IMR-90 (cell line): ENCODE measurements at regions not wholly inside any gene's neighbourhood (a gene's known extent, or its start where the extent isn't known, plus 50 kb on each side); places are given as distances from the start of the nearest gene placed in this dataset.

Experiments
- ATAC-seq: fragments of 200-7000 bp; cut with Tn5 transposase; 2 replicates; pipeline ENCODE4 v1.9.1; 2020; ENCODE audit warnings: low read depth, mild to moderate bottlenecking, moderate library complexity
- BruUV-seq: library from RNA; stranded (reverse); fragments of 400-500 nt; replicated peaks from 2 replicates; lab custom pipeline; 2021; lab: Mats Ljungman, UMichigan
- CTCF ChIA-PET: fragments of 300-600 bp; formaldehyde crosslinking; extraction: SDS; loops from one replicate; lab custom pipeline; 2021; ENCODE audit warnings: antibody characterized with exemption; lab: Yijun Ruan, JAX
- POLR2A ChIA-PET: fragments of 300-600 bp; sonication (Branson Sonifier 250); formaldehyde crosslinking; loops from one replicate; lab custom pipeline; 2022; ENCODE audit warnings: antibody characterized with exemption; ENCODE audit not compliant: unreplicated experiment; lab: Charles Lee
- DNase-seq: peaks from one replicate; pipeline ENCODE4 v3.0.0; 2013
- H2AFZ ChIP-seq: replicated peaks from 2 replicates; pipeline ENCODE3; 2013; ENCODE audit warnings: low read length, mild to moderate bottlenecking; ENCODE audit not compliant: poor library complexity
- H2AK5ac ChIP-seq: 2 replicates; pipeline ENCODE4 v1.6.1; 2013; ENCODE audit warnings: low read depth, low read length, inconsistent platforms
- H2AK9ac ChIP-seq: replicated peaks from 2 replicates; pipeline ENCODE3; 2013; ENCODE audit warnings: mild to moderate bottlenecking, low read depth, low read length, moderate library complexity; ENCODE audit not compliant: poor library complexity
- H2BK120ac ChIP-seq: 2 replicates; pipeline ENCODE4 v1.6.1; 2013; ENCODE audit warnings: low read depth, low read length, inconsistent platforms
- H2BK15ac ChIP-seq: 3 replicates; pipeline ENCODE4 v1.6.1; 2013; ENCODE audit warnings: low read depth, low read length, inconsistent platforms
- H2BK20ac ChIP-seq: 2 replicates; pipeline ENCODE4 v1.6.1; 2013; ENCODE audit warnings: low read depth, mild to moderate bottlenecking, inconsistent platforms, low read length, moderate library complexity
- H2BK5ac ChIP-seq: 2 replicates; pipeline ENCODE4 v1.6.1; 2013; ENCODE audit warnings: mild to moderate bottlenecking, low read depth, low read length, inconsistent platforms; ENCODE audit not compliant: poor library complexity, severe bottlenecking
- H3K14ac ChIP-seq: replicated peaks from 2 replicates; pipeline ENCODE4 v1.6.1; 2013; ENCODE audit warnings: low read depth, low read length, inconsistent platforms
- H3K18ac ChIP-seq: 2 replicates; pipeline ENCODE4 v1.6.1; 2013; ENCODE audit warnings: low read depth, low read length, control low read depth
- H3K23ac ChIP-seq: 2 replicates; pipeline ENCODE4 v1.6.1; 2013; ENCODE audit warnings: low read depth, low read length, inconsistent platforms
- H3K27ac ChIP-seq: 2 replicates; pipeline ENCODE4 v1.5.1; 2013; ENCODE audit warnings: mild to moderate bottlenecking, control low read depth, low read length; ENCODE audit not compliant: insufficient read depth
- H3K27me3 ChIP-seq: 2 replicates; pipeline ENCODE4 v1.6.1; 2013; ENCODE audit warnings: low read length; ENCODE audit not compliant: control insufficient read depth, insufficient read depth
- H3K36me3 ChIP-seq: 2 replicates; pipeline ENCODE4 v1.6.1; 2013; ENCODE audit warnings: low read length, mixed read lengths; ENCODE audit not compliant: control insufficient read depth, insufficient read depth
- H3K4ac ChIP-seq: 2 replicates; pipeline ENCODE4 v1.6.1; 2013; ENCODE audit warnings: low read depth, low read length, inconsistent platforms
- H3K4me1 ChIP-seq: 2 replicates; pipeline ENCODE4 v1.6.1; 2013; ENCODE audit warnings: low read length, mixed read lengths; ENCODE audit not compliant: control insufficient read depth, insufficient read depth
- H3K4me2 ChIP-seq: 2 replicates; pipeline ENCODE4 v1.6.1; 2013; ENCODE audit warnings: low read depth, mild to moderate bottlenecking, control low read depth, low read length, moderate library complexity
- H3K4me3 ChIP-seq: 2 replicates; pipeline ENCODE4 v1.5.1; 2013; ENCODE audit warnings: low read depth, mild to moderate bottlenecking, control low read depth, low read length, moderate library complexity; ENCODE audit not compliant: insufficient read depth
- H3K56ac ChIP-seq: 2 replicates; pipeline ENCODE4 v1.6.1; 2013; ENCODE audit warnings: low read length, inconsistent platforms; ENCODE audit not compliant: insufficient read depth; ENCODE audit errors: extremely low read depth
- H3K79me1 ChIP-seq, 2 experiments: 2 replicates each; pipeline ENCODE4 v1.6.1; 2013; ENCODE audit warnings: low read length in 2 of 2, inconsistent platforms in 1 of 2, low read depth in 1 of 2
- H3K9ac ChIP-seq: 2 replicates; pipeline ENCODE4 v1.6.1; 2013; ENCODE audit warnings: low read depth, low read length, control low read depth
- H3K9me1 ChIP-seq: 2 replicates; pipeline ENCODE4 v1.6.1; 2013; ENCODE audit warnings: low read length, inconsistent platforms; ENCODE audit not compliant: insufficient read depth
- H3K9me3 ChIP-seq: 2 replicates; pipeline ENCODE4 v1.6.1; 2013; ENCODE audit warnings: low read length; ENCODE audit not compliant: control insufficient read depth, insufficient read depth
- H4K20me1 ChIP-seq: 2 replicates; pipeline ENCODE4 v1.6.1; 2013; ENCODE audit warnings: low read length, inconsistent platforms; ENCODE audit not compliant: insufficient read depth
- H4K5ac ChIP-seq: 2 replicates; pipeline ENCODE4 v1.6.1; 2013; ENCODE audit warnings: mild to moderate bottlenecking, low read depth, low read length, control low read depth
- H4K8ac ChIP-seq, 2 experiments: 2 replicates each; pipeline ENCODE4 v1.6.1; 2013; ENCODE audit warnings: low read depth in 2 of 2, low read length in 2 of 2, control low read depth in 1 of 2, inconsistent platforms in 1 of 2
- H4K91ac ChIP-seq: 2 replicates; pipeline ENCODE4 v1.6.1; 2013; ENCODE audit warnings: low read depth, low read length, inconsistent platforms; ENCODE audit not compliant: insufficient read depth
- BHLHE40 ChIP-seq: fragments of 150-350 bp; IDR thresholded peaks from 2 replicates; pipeline ENCODE4 v1.6.1; 2016; ENCODE audit warnings: mild to moderate bottlenecking, low read depth, low read length
- CEBPB ChIP-seq: IDR thresholded peaks from 2 replicates; pipeline ENCODE4 v1.6.1; 2012; ENCODE audit warnings: low read depth, low read length, improper control_type of control experiment
- CHD1 ChIP-seq: IDR thresholded peaks from 2 replicates; pipeline ENCODE4 v1.6.1; 2012; ENCODE audit warnings: low read depth, low read length, improper control_type of control experiment
- FOS ChIP-seq: fragments of 150-350 bp; IDR thresholded peaks from 2 replicates; pipeline ENCODE4 v1.6.1; 2016; ENCODE audit warnings: low read depth, low read length
- MAFK ChIP-seq: IDR thresholded peaks from 2 replicates; pipeline ENCODE4 v1.6.1; 2012; ENCODE audit warnings: low read depth, low read length, improper control_type of control experiment
- MAZ ChIP-seq: IDR thresholded peaks from 2 replicates; pipeline ENCODE4 v1.6.1; 2012; ENCODE audit warnings: low read depth, mild to moderate bottlenecking, low read length, improper control_type of control experiment, moderate library complexity, borderline replicate concordance
- MXI1 ChIP-seq: IDR thresholded peaks from 2 replicates; pipeline ENCODE4 v1.6.1; 2012; ENCODE audit warnings: low read depth, mild to moderate bottlenecking, low read length, moderate library complexity, borderline replicate concordance
- RAD21 ChIP-seq: IDR thresholded peaks from 2 replicates; pipeline ENCODE4 v1.6.1; 2012; ENCODE audit warnings: low read length, improper control_type of control experiment
- RCOR1 ChIP-seq: IDR thresholded peaks from 2 replicates; pipeline ENCODE4 v1.6.1; 2012; ENCODE audit warnings: mild to moderate bottlenecking, low read length, improper control_type of control experiment; ENCODE audit not compliant: insufficient replicate concordance
- SMC3 ChIP-seq: fragments of 150-350 bp; IDR thresholded peaks from 2 replicates; pipeline ENCODE4 v1.6.1; 2016; ENCODE audit warnings: low read depth, mild to moderate bottlenecking, antibody characterized with exemption, low read length, moderate library complexity
- WGBS, 2 experiments: methylation state at CpG; one replicate each; pipeline versions ENCODE4 v1.1.5 to v1.1.7; 2013; ENCODE audit warnings: missing lambda C conversion rate in 2 of 2; ENCODE audit not compliant: insufficient read length in 1 of 2; ENCODE audit errors: extremely low coverage in 2 of 2; 5-methylcytosine and 5-hydroxymethylcytosine counted together
- dilution Hi-C: fragments of 300-500 bp; cut with HindIII; formaldehyde crosslinking; loops from one replicate; pipeline ENCODE4 v1.14.3; 2018; ENCODE audit warnings: low sequenced_read_pairs; ENCODE audit not compliant: unreplicated experiment
- in situ Hi-C: fragments of 300-500 bp; cut with MboI; formaldehyde crosslinking; loops from 3 replicates; pipeline ENCODE4 v1.14.3; 2019; ENCODE audit warnings: low sequenced_read_pairs, inconsistent platforms, mixed read lengths
- intact Hi-C: fragments of 100-400 bp; cut with micrococcal nuclease; formaldehyde crosslinking; loops from 2 replicates; pipeline ENCODE4 v1.10.0; 2022
- TF ChIP-seq, protein P1 (sequence below): fragments of 150-350 bp; IDR thresholded peaks from 2 replicates; pipeline ENCODE4 v1.6.1; 2017; ENCODE audit warnings: mild to moderate bottlenecking, antibody characterized with exemption, low read length, low read depth

DNA sequence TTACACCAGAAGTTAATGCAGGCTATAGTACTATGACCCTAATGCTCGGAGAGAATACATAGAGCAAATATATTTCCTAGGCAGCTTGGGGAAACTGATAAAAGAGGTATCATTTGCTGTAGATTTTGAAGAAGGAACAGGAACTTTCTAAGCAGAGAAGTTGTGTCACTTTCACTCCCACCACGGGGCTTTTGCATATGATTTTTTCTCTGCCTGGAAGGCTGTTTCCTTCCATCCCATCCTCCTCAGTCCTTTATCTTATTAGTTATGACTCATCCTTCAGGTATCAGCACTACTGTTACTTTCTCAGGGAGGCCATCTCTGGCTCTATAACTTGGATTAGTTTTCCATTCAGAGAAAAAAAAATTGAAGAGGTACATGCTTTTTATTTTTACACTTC lies 2006.1 kb upstream of the WWC1 start:
- ChIA-PET POLR2A (no interaction called here), CTCF (no interaction called here)
- DNase-seq (no peak), ATAC-seq (no peak)
- BruUV-seq: no TSS peak
- Histone ChIP-seq H2BK5ac (no peak overlapping the region), H3K4me2 (no peak overlapping the region), H3K18ac (no peak overlapping the region), H4K91ac (no peak overlapping the region), H3K9me3 (peaks cover 11% of the 10 kb centered on the region), H3K27ac (no peak overlapping the region), H3K4ac (no peak overlapping the region), H3K36me3 (no peaks in the 10 kb centered on the region), H4K20me1 (no peaks in the 10 kb centered on the region), H4K8ac (no peak overlapping the region), H2AK9ac (no peak overlapping the region), H3K56ac (no peak overlapping the region), H3K4me3 (no peak overlapping the region), H2AK5ac (no peak overlapping the region), H3K14ac (no peak overlapping the region), H3K27me3 (no peaks in the 10 kb centered on the region), H3K9me1 (no peaks in the 10 kb centered on the region), H4K5ac (no peak overlapping the region), H3K4me1 (no peaks in the 10 kb centered on the region), H3K79me1 (no peaks in the 10 kb centered on the region), H2AFZ (no peak overlapping the region), H3K9ac (no peak overlapping the region), H3K23ac (no peak overlapping the region), H2BK20ac (no peak overlapping the region), H2BK120ac (no peak overlapping the region), H2BK15ac (no peak overlapping the region)
- dilution Hi-C loops: no loop called here
- intact Hi-C loops: no loop called here
- no peak for TF ChIP-seq RCOR1
- TF ChIP-seq MAFK: no peak
- no peak for TF ChIP-seq CEBPB
- TF ChIP-seq RAD21: no peak
- TF ChIP-seq FOS: no peak
- no peak for TF ChIP-seq CHD1
- no peak for TF ChIP-seq MXI1
- TF ChIP-seq BHLHE40: no peak
- no peak for TF ChIP-seq SMC3
- TF ChIP-seq, protein P1, sequence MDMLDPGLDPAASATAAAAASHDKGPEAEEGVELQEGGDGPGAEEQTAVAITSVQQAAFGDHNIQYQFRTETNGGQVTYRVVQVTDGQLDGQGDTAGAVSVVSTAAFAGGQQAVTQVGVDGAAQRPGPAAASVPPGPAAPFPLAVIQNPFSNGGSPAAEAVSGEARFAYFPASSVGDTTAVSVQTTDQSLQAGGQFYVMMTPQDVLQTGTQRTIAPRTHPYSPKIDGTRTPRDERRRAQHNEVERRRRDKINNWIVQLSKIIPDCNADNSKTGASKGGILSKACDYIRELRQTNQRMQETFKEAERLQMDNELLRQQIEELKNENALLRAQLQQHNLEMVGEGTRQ: no peak
- no peak for TF ChIP-seq MAZ
- no CpG with 5 or more reads among the region's 2 CpGs for WGBS, 2 experiments
- in situ Hi-C loops: no loop called here
